Muscle layer of colon (tissue), 2 donors: ENCODE measurements at regions not wholly inside any gene's neighbourhood (a gene's known extent, or its start where the extent isn't known, plus 50 kb on each side); places are given as distances from the start of the nearest gene placed in this dataset.

Experiments used
- H3K27ac ChIP-seq: one replicate; pipeline ENCODE4 v1.7.0; 2013; ENCODE audit warnings: low read depth, mild to moderate bottlenecking, low read length, moderate library complexity
- H3K27me3 ChIP-seq, 2 donors: one replicate each; pipeline ENCODE4 v1.7.0; 2013; ENCODE audit warnings: low read length in 2 of 2, mild to moderate bottlenecking in 2 of 2; ENCODE audit not compliant: insufficient read depth in 2 of 2, control insufficient read depth in 1 of 2
- H3K36me3 ChIP-seq: one replicate; pipeline ENCODE4 v1.7.0; 2013; ENCODE audit warnings: mild to moderate bottlenecking, low read length; ENCODE audit not compliant: insufficient read depth
- H3K4me1 ChIP-seq: one replicate; pipeline ENCODE4 v1.7.0; 2013; ENCODE audit warnings: mild to moderate bottlenecking, low read length; ENCODE audit not compliant: insufficient read depth
- H3K4me3 ChIP-seq, 2 donors: one replicate each; pipeline ENCODE4 v1.7.0; 2013; ENCODE audit warnings: low read length in 2 of 2, low read depth in 1 of 2, mild to moderate bottlenecking in 1 of 2, moderate library complexity in 1 of 2
- H3K9ac ChIP-seq: one replicate; pipeline ENCODE4 v1.7.0; 2013; ENCODE audit warnings: low read length
- H3K9me3 ChIP-seq: one replicate; pipeline ENCODE4 v1.7.0; 2013; ENCODE audit warnings: mild to moderate bottlenecking, low read length
- donor health status: abdominal sarcoma.
- donor health status: Adenocarcinoma of cecum.

DNA sequence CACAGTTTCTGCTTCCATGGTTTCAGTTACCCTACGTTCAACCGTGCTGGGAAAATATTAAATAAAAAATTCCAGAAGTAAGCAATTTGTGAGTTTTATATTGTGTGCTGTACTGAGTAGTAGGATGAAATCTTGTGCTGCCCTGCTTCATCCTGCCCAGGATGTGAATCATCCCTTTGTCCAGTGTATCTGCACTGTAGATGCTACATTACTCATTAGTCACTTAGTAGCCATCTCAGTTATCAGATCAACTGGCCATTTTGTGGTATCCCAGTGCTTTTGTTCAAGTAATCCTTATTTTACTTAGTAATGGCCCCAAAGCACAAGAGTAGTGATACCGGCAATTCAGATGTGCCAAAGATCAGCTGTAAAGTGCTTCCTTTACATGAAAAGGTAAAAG lies 97.9 kb downstream of the COX18 start:
- H3K36me3 ChIP-seq = no peaks in the 10 kb centered on the region
- H3K4me3 ChIP-seq = no peak overlapping the region
- H3K27me3 ChIP-seq = no peaks in the 10 kb centered on the region
- H3K9ac ChIP-seq = no peak overlapping the region
- H3K4me1 ChIP-seq = no peaks in the 10 kb centered on the region
- H3K27ac ChIP-seq = no peak overlapping the region
- no peaks in the 10 kb centered on the region for H3K9me3 ChIP-seq

DNA sequence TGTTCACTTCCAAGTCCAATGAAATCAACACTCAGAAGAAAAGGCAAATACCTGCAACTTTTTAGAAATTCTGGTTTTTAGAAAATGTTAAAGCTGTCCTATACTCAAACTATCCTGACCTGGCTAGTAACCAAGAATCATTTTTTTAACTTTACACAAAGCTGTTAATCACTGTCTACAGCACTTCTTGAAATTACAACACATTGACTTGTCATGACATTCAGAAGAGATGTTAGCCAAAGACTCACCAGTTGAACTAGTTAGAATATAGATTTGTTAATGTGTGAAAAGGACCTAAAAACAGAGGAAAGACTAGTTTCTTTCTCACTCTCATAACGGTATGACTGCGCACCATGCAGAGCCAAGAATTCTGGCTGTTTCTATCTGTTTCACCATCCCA lies 98.8 kb downstream of the COX18 start:
- Histone ChIP-seq H3K9ac (no peak overlapping the region), H3K4me3 (no peak overlapping the region), H3K36me3 (no peaks in the 10 kb centered on the region), H3K27ac (no peak overlapping the region), H3K9me3 (no peaks in the 10 kb centered on the region), H3K27me3 (no peaks in the 10 kb centered on the region), H3K4me1 (no peaks in the 10 kb centered on the region)

DNA sequence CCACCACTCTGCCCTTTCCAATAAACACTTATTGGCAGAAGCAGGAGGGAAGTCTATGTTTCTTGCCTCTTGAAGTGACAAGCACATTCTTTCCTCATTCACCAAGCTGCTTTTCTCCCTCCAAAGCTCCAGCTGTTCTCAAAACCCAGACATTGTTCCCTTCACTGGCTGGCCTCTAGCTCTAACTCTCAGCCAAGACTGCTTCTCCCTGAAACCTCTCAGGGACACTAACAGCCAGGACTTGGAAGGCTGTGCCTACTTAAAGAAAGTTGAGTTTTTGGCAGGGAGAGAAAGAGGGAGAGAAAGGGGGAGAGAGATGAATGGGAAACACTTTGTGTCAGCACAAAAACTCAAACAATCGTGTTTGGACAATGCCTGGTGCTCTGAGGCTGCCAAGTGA lies 99.5 kb downstream of the COX18 start:
- Histone ChIP-seq H3K4me3 (no peak overlapping the region), H3K27ac (no peak overlapping the region), H3K9me3 (no peaks in the 10 kb centered on the region), H3K27me3 (no peaks in the 10 kb centered on the region), H3K4me1 (no peaks in the 10 kb centered on the region), H3K9ac (no peak overlapping the region), H3K36me3 (no peaks in the 10 kb centered on the region)

- no peaks in the 10 kb centered on the region for H3K4me1 ChIP-seq
- H3K27ac ChIP-seq = no peak overlapping the region
These were observed 102.9 kb downstream of the COX18 start for GRCh38 chr4:72966652-72967051.

DNA sequence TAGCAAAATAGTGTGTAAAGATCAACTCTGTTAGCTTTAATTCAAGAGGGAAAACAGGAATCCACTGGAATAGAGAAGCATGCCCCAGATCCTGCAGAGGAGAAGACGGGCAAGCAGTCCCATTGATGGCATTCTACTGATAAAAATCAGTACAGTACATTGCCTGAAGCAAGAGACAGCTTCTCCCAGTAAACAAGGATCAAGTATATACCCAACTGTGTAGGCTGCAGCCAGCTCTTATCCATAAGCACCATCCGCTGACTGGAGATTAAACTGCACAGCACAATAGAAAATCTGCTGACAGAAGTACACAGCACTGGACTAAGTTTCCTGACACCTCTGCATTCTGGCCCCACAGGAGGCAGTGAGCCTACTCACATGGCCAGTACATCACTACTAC lies 110.1 kb downstream of the COX18 start:
- Histone ChIP-seq H3K9me3 (no peaks in the 10 kb centered on the region), H3K27ac (no peak overlapping the region), H3K4me3 (no peak overlapping the region), H3K4me1 (no peaks in the 10 kb centered on the region), H3K36me3 (no peaks in the 10 kb centered on the region), H3K27me3 (no peaks in the 10 kb centered on the region), H3K9ac (no peak overlapping the region)

More at GRCh38 chr4:72966652-72967051, 102.9 kb downstream of the COX18 start:
- no peaks in the 10 kb centered on the region for H3K27me3 ChIP-seq
- no peak overlapping the region for H3K9ac ChIP-seq
- no peaks in the 10 kb centered on the region for H3K36me3 ChIP-seq
- H3K9me3 ChIP-seq = no peaks in the 10 kb centered on the region
- H3K4me3 ChIP-seq = no peak overlapping the region

- Histone ChIP-seq H3K36me3 (no peaks in the 10 kb centered on the region), H3K9ac (no peak overlapping the region), H3K27me3 (no peaks in the 10 kb centered on the region), H3K27ac (no peak overlapping the region), H3K4me3 (no peak overlapping the region), H3K9me3 (no peaks in the 10 kb centered on the region), H3K4me1 (no peaks in the 10 kb centered on the region)
These were observed 114.7 kb downstream of the COX18 start for GRCh38 chr4:72954811-72955210.

- Histone ChIP-seq H3K27me3 (no peaks in the 10 kb centered on the region), H3K9ac (no peak overlapping the region), H3K27ac (no peak overlapping the region), H3K4me1 (no peaks in the 10 kb centered on the region), H3K4me3 (no peak overlapping the region), H3K9me3 (no peaks in the 10 kb centered on the region), H3K36me3 (no peaks in the 10 kb centered on the region)
These were observed 115.9 kb downstream of the COX18 start for GRCh38 chr4:72953571-72953970.

DNA sequence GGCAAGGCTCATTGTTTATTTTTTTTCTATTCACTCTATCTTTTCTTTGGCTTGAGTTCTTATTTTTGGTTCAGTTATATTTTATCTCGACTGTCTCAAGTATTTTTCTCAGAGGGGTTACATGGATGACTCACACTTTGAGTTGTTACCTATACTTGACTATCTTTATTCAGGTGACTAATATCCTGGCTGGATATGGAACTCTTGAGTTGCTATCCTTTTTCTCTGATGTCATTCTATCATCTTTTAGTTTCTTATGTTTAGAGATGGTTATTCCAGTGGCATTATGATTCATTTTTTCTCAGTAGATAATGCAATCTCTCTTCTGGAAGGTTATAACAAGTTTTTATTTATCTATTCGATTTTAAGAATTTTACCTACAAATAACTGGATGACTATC lies 117.9 kb downstream of the COX18 start:
- H3K4me1 ChIP-seq = no peaks in the 10 kb centered on the region
- no peaks in the 10 kb centered on the region for H3K27me3 ChIP-seq
- H3K36me3 ChIP-seq = no peaks in the 10 kb centered on the region
- H3K4me3 ChIP-seq = no peak overlapping the region
- H3K9ac ChIP-seq = no peak overlapping the region
- no peaks in the 10 kb centered on the region for H3K9me3 ChIP-seq
- H3K27ac ChIP-seq = no peak overlapping the region

DNA sequence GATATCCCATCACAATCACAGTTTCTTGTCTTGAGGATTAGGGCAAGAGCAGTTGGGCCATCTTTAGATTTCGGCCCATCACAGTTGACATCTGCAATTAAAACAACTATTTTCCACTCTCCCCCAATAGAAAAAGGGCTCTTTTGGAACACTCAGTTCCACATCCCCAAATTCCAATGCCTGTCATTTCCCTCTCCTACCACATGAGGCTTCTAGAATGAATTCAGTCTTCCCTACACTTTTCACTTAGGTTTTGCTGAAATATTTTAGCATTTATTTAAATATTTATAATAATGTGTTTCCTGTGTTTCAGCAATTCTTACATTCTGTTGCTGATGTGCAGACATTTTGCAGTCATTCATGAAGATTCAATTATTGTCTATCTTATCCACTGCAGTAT lies 118.4 kb downstream of the COX18 start:
- Histone ChIP-seq H3K36me3 (no peaks in the 10 kb centered on the region), H3K4me3 (no peak overlapping the region), H3K9ac (no peak overlapping the region), H3K4me1 (no peaks in the 10 kb centered on the region), H3K9me3 (no peaks in the 10 kb centered on the region), H3K27me3 (no peaks in the 10 kb centered on the region), H3K27ac (no peak overlapping the region)

DNA sequence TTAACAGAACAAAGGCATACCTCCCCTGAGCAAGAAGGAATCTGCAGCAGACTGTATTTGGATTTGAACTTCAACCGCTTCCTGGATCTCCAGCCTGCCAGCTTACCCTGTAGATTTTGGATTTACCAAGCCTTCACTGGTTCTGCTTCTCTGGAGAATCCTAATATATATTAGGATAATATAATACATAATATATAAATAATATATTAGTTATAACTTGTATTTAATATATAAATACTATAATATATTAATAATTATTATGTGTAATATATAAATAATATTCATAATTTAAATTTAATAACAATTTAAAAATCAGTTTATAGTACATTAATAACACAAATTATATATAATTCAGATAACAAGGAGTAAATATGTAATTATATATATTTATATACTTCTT lies 121.4 kb downstream of the COX18 start:
- no peak overlapping the region for H3K4me3 ChIP-seq
- no peak overlapping the region for H3K9ac ChIP-seq
- H3K36me3 ChIP-seq = no peaks in the 10 kb centered on the region
- H3K4me1 ChIP-seq = no peaks in the 10 kb centered on the region
- no peaks in the 10 kb centered on the region for H3K9me3 ChIP-seq
- no peaks in the 10 kb centered on the region for H3K27me3 ChIP-seq
- H3K27ac ChIP-seq = no peak overlapping the region

GRCh38 chr4:72945719-72946336 lies 123.7 kb downstream of the COX18 start:
- H3K36me3 ChIP-seq = no peaks in the 10 kb centered on the region
- no peak overlapping the region for H3K9ac ChIP-seq
- no peaks in the 10 kb centered on the region for H3K9me3 ChIP-seq
- H3K4me3 ChIP-seq = no peak overlapping the region
- H3K27me3 ChIP-seq = no peaks in the 10 kb centered on the region
- H3K27ac ChIP-seq = no peak overlapping the region
- no peaks in the 10 kb centered on the region for H3K4me1 ChIP-seq

DNA sequence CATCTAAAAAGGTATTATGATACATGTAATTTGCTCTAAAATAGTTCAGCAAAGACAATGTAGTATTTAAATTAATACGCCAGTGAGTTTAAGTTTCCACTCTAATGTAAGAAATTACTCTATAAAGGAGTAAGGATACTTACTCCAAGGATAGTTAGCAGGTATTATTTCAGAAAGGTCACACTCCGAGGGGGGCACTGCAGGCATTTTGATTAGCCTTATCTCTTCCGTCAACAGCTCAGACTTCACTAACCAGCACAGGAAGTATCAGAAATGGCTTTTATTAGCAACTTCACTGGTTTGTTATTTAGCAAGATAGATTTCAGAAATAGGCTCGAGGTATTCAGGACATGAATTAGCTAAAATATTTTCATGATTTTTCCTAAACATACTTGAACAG lies 127.0 kb downstream of the COX18 start:
- Histone ChIP-seq H3K36me3 (no peaks in the 10 kb centered on the region), H3K9me3 (no peaks in the 10 kb centered on the region), H3K4me1 (no peaks in the 10 kb centered on the region), H3K4me3 (no peak overlapping the region), H3K27me3 (no peaks in the 10 kb centered on the region), H3K9ac (no peak overlapping the region), H3K27ac (no peak overlapping the region)
